Glutamatergic neuron (in vitro differentiated cells): ENCODE measurements at regions not wholly inside any gene's neighbourhood (a gene's known extent, or its start where the extent isn't known, plus 50 kb on each side); places are given as distances from the start of the nearest gene placed in this dataset.

Experiments used
- DNase-seq: peaks from one replicate; pipeline ENCODE4 v3.0.0; 2022
- H3K27ac Mint-ChIP-seq: one replicate; pipeline ENCODE4 v1.8.0; 2020; ENCODE audit warnings: mild to moderate bottlenecking, mixed read lengths, inconsistent platforms; ENCODE audit not compliant: unreplicated experiment
- H3K27me3 Mint-ChIP-seq: one replicate; pipeline ENCODE4 v1.8.0; 2020; ENCODE audit warnings: mild to moderate bottlenecking, moderate library complexity, mixed read lengths, inconsistent platforms; ENCODE audit not compliant: unreplicated experiment
- H3K36me3 Mint-ChIP-seq: one replicate; pipeline ENCODE4 v1.8.0; 2020; ENCODE audit warnings: mild to moderate bottlenecking, mixed read lengths, inconsistent platforms; ENCODE audit not compliant: unreplicated experiment
- H3K4me1 Mint-ChIP-seq: one replicate; pipeline ENCODE4 v1.8.0; 2020; ENCODE audit warnings: mild to moderate bottlenecking, low read depth, mixed read lengths, inconsistent platforms; ENCODE audit not compliant: unreplicated experiment
- H3K4me3 Mint-ChIP-seq: one replicate; pipeline ENCODE4 v1.8.0; 2020; ENCODE audit warnings: mild to moderate bottlenecking, mixed read lengths, inconsistent platforms; ENCODE audit not compliant: unreplicated experiment
- H3K9me3 Mint-ChIP-seq: one replicate; pipeline ENCODE4 v1.8.0; 2020; ENCODE audit warnings: mild to moderate bottlenecking, moderate library complexity, mixed read lengths, inconsistent platforms; ENCODE audit not compliant: unreplicated experiment
- TF ChIP-seq, protein P1 (sequence below): fragments of 200-600 bp; sonication (generic); IDR thresholded peaks from one replicate; pipeline ENCODE4 v1.5.0; 2021; ENCODE audit not compliant: partially characterized antibody, unreplicated experiment

- no peak for DNase-seq
Observed at GRCh38 chr10:117617659-117618058, 75.1 kb downstream of the EMX2 start.

DNA sequence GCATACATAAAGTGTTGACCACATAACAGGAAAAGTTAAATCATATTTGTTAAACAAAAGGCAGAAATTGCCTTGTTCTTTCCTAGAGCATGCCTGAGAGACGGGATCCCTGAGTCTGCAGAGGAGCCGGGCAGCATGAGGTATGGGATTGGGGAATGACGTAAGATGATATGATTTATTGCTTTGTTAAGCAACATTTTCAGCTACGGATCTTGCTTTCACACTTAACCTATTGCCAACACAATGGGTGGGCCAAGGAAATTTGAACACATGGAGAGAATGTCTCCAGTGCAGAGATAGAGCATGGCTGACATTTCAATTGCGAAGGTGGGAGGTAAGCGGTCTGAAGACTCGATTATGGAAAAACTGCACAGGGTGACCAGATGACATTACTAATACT is 76.7 kb downstream of the EMX2 start:
- Mint-ChIP-seq H3K4me1 (no peaks in the 10 kb centered on the region), H3K27ac (no peak overlapping the region), H3K36me3 (peaks cover 5% of the 10 kb centered on the region), H3K9me3 (no peaks in the 10 kb centered on the region), H3K4me3 (no peak overlapping the region), H3K27me3 (peaks cover 4% of the 10 kb centered on the region)
- TF ChIP-seq, protein P1, sequence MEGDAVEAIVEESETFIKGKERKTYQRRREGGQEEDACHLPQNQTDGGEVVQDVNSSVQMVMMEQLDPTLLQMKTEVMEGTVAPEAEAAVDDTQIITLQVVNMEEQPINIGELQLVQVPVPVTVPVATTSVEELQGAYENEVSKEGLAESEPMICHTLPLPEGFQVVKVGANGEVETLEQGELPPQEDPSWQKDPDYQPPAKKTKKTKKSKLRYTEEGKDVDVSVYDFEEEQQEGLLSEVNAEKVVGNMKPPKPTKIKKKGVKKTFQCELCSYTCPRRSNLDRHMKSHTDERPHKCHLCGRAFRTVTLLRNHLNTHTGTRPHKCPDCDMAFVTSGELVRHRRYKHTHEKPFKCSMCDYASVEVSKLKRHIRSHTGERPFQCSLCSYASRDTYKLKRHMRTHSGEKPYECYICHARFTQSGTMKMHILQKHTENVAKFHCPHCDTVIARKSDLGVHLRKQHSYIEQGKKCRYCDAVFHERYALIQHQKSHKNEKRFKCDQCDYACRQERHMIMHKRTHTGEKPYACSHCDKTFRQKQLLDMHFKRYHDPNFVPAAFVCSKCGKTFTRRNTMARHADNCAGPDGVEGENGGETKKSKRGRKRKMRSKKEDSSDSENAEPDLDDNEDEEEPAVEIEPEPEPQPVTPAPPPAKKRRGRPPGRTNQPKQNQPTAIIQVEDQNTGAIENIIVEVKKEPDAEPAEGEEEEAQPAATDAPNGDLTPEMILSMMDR, result no peak
- no peak for DNase-seq

More at GRCh38 chr10:117617659-117618058, 75.1 kb downstream of the EMX2 start:
- no peaks in the 10 kb centered on the region for H3K4me1 Mint-ChIP-seq
- TF ChIP-seq, protein P1, result no peak
- H3K27ac Mint-ChIP-seq, result no peak overlapping the region
- peaks cover 4% of the 10 kb centered on the region for H3K27me3 Mint-ChIP-seq
- H3K9me3 Mint-ChIP-seq, result no peaks in the 10 kb centered on the region
- H3K4me3 Mint-ChIP-seq, result no peak overlapping the region
- peaks cover 5% of the 10 kb centered on the region for H3K36me3 Mint-ChIP-seq

GRCh38 chr10:117619707-117620405 is 77.3 kb downstream of the EMX2 start:
- Mint-ChIP-seq H3K9me3 (no peaks in the 10 kb centered on the region), H3K4me3 (no peak overlapping the region), H3K27ac (no peak overlapping the region)

GRCh38 chr10:117621196-117621595 is 78.7 kb downstream of the EMX2 start:
- Mint-ChIP-seq H3K36me3 (peaks cover 5% of the 10 kb centered on the region), H3K27ac (no peak overlapping the region), H3K27me3 (peaks cover 3% of the 10 kb centered on the region), H3K4me3 (no peak overlapping the region), H3K9me3 (no peaks in the 10 kb centered on the region), H3K4me1 (no peaks in the 10 kb centered on the region)
- TF ChIP-seq, protein P1, result no peak
- DNase-seq, result no peak

More at GRCh38 chr10:117619707-117620405, 77.3 kb downstream of the EMX2 start:
- DNase-seq, result no peak
- TF ChIP-seq, protein P1, result no peak
- Mint-ChIP-seq H3K4me1 (no peaks in the 10 kb centered on the region), H3K27me3 (peaks cover 3% of the 10 kb centered on the region), H3K36me3 (peaks cover 5% of the 10 kb centered on the region)

DNA sequence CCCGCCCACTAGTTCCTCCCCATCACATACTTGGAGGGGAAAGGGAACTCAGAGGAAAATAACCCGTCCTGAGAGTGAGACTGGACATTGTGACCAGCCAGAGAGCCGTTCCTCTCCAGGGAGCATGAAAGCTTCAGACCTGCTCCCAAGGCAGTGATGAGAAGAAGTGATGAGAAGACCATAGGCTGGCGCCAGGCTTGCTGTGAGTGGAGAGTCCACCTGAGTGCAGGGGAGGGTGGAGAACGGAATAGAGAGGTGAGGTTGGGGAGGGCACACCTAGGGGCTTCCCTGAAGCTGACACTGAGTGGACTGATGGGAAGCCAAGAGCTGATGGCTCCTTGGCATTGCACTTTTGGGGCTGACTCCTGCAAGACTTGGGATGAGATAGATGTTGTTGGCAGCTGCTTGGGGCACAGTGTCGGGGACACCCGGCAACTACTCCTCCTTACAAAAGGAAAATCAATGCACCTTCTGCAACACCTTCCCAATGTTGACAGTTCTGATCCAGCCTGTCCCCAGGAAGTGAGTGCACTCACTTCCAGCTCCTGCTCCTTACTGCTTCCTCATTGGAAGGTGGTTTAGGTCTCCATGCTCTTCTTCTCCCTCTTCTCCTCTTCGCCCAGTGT is 79.4 kb downstream of the EMX2 start:
- no peak for DNase-seq
- Mint-ChIP-seq H3K4me1 (no peaks in the 10 kb centered on the region), H3K27me3 (peaks cover 3% of the 10 kb centered on the region), H3K4me3 (no peak overlapping the region), H3K27ac (no peak overlapping the region), H3K9me3 (no peaks in the 10 kb centered on the region), H3K36me3 (peaks cover 5% of the 10 kb centered on the region)
- TF ChIP-seq, protein P1, result no peak
